ENCODE measurements at regions not wholly inside any gene's neighbourhood (a gene's known extent, or its start where the extent isn't known, plus 50 kb on each side); places are given as distances from the start of the nearest gene placed in this dataset.

- Histone ChIP-seq H3K79me1 (ENCODE audit: low read length) (no peaks in the 10 kb centered on the region), H3K4ac (ENCODE audit: low read depth, low read length) (no peak overlapping the region), H3K27me3 (ENCODE audit: insufficient read depth, low read length, poor library complexity) (no peaks in the 10 kb centered on the region), H4K5ac (ENCODE audit: low read length) (no peak overlapping the region), H3K27ac (ENCODE audit: low read depth, low read length) (no peak overlapping the region), H3K4me1 (ENCODE audit: control insufficient read depth, low read depth, low read length) (no peaks in the 10 kb centered on the region), H3K4me2 (ENCODE audit: low read length) (no peak overlapping the region), H3K56ac (ENCODE audit: low read length) (no peak overlapping the region), H2BK120ac (ENCODE audit: low read depth, low read length) (no peak overlapping the region), H3K18ac (ENCODE audit: low read length) (no peak overlapping the region), H3K79me2 (ENCODE audit: control insufficient read depth, insufficient read depth, low read length) (no peaks in the 10 kb centered on the region), H4K8ac (ENCODE audit: low read depth, low read length) (no peak overlapping the region), H2BK15ac (replicated peaks; ENCODE audit: low read depth) (no peak overlapping the region), H3K9ac (ENCODE audit: low read length) (no peak overlapping the region), H2AK5ac (ENCODE audit: low read length) (no peak overlapping the region), H3K4me3 (ENCODE audit: low read length) (no peak overlapping the region), H3K23ac (ENCODE audit: low read length) (no peak overlapping the region), H3K36me3 (ENCODE audit: control insufficient read depth, insufficient read depth, low read length) (no peaks in the 10 kb centered on the region), H2BK5ac (ENCODE audit: low read length) (no peak overlapping the region)
- WGBS (ENCODE audit: extremely low coverage, insufficient coverage, low lambda C conversion rate) = no CpG with 5 or more reads among the region's 6 CpGs
- DNase-seq = no peak
Observed at GRCh38 chr10:33126742-33127141, 168.7 kb upstream of the ITGB1 start.

- Histone ChIP-seq H3K23ac (ENCODE audit: low read length) (no peak overlapping the region), H2BK15ac (replicated peaks; ENCODE audit: low read depth) (no peak overlapping the region), H3K27me3 (ENCODE audit: insufficient read depth, low read length, poor library complexity) (no peaks in the 10 kb centered on the region), H3K56ac (ENCODE audit: low read length) (peak overlapping the region; percentile 11), H2BK120ac (ENCODE audit: low read depth, low read length) (no peak overlapping the region), H3K4me1 (ENCODE audit: control insufficient read depth, low read depth, low read length) (no peaks in the 10 kb centered on the region), H3K36me3 (ENCODE audit: control insufficient read depth, insufficient read depth, low read length) (no peaks in the 10 kb centered on the region), H3K4me2 (ENCODE audit: low read length) (no peak overlapping the region), H2AK5ac (ENCODE audit: low read length) (no peak overlapping the region), H3K27ac (ENCODE audit: low read depth, low read length) (no peak overlapping the region), H3K79me1 (ENCODE audit: low read length) (no peaks in the 10 kb centered on the region), H3K18ac (ENCODE audit: low read length) (no peak overlapping the region), H3K4me3 (ENCODE audit: low read length) (no peak overlapping the region), H3K9ac (ENCODE audit: low read length) (no peak overlapping the region), H4K8ac (ENCODE audit: low read depth, low read length) (no peak overlapping the region), H3K4ac (ENCODE audit: low read depth, low read length) (no peak overlapping the region), H2BK5ac (ENCODE audit: low read length) (no peak overlapping the region), H3K79me2 (ENCODE audit: control insufficient read depth, insufficient read depth, low read length) (no peaks in the 10 kb centered on the region), H4K5ac (ENCODE audit: low read length) (no peak overlapping the region)
- no CpG with 5 or more reads among the region's 15 CpGs for WGBS (ENCODE audit: extremely low coverage, insufficient coverage, low lambda C conversion rate)
- DNase-seq = peak; percentile 54
Observed at GRCh38 chr10:33125522-33126517, 167.8 kb upstream of the ITGB1 start.

GRCh38 chr10:33125111-33125510 is 167.1 kb upstream of the ITGB1 start:
- no CpG with 5 or more reads among the region's 5 CpGs for WGBS (ENCODE audit: extremely low coverage, insufficient coverage, low lambda C conversion rate)
- H2BK5ac ChIP-seq (ENCODE audit: low read length) = no peak overlapping the region
- H3K79me1 ChIP-seq (ENCODE audit: low read length) = no peaks in the 10 kb centered on the region
- H3K79me2 ChIP-seq (ENCODE audit: control insufficient read depth, insufficient read depth, low read length) = no peaks in the 10 kb centered on the region
- no peak overlapping the region for H3K56ac ChIP-seq (ENCODE audit: low read length)
- H3K27ac ChIP-seq (ENCODE audit: low read depth, low read length) = no peak overlapping the region
- H3K4me3 ChIP-seq (ENCODE audit: low read length) = no peak overlapping the region
- H2AK5ac ChIP-seq (ENCODE audit: low read length) = no peak overlapping the region
- no peak overlapping the region for H2BK15ac ChIP-seq (replicated peaks; ENCODE audit: low read depth)
- H3K18ac ChIP-seq (ENCODE audit: low read length) = no peak overlapping the region
- no peak for DNase-seq
- H3K9ac ChIP-seq (ENCODE audit: low read length) = no peak overlapping the region
- no peak overlapping the region for H2BK120ac ChIP-seq (ENCODE audit: low read depth, low read length)
- no peaks in the 10 kb centered on the region for H3K36me3 ChIP-seq (ENCODE audit: control insufficient read depth, insufficient read depth, low read length)
- no peak overlapping the region for H3K23ac ChIP-seq (ENCODE audit: low read length)
- H3K4ac ChIP-seq (ENCODE audit: low read depth, low read length) = no peak overlapping the region
- H4K8ac ChIP-seq (ENCODE audit: low read depth, low read length) = no peak overlapping the region
- H4K5ac ChIP-seq (ENCODE audit: low read length) = no peak overlapping the region
- H3K4me2 ChIP-seq (ENCODE audit: low read length) = no peak overlapping the region
- no peaks in the 10 kb centered on the region for H3K4me1 ChIP-seq (ENCODE audit: control insufficient read depth, low read depth, low read length)
- no peaks in the 10 kb centered on the region for H3K27me3 ChIP-seq (ENCODE audit: insufficient read depth, low read length, poor library complexity)

GRCh38 chr10:33123680-33124079 is 165.7 kb upstream of the ITGB1 start:
- no peak overlapping the region for H3K27ac ChIP-seq (ENCODE audit: low read depth, low read length)
- H3K36me3 ChIP-seq (ENCODE audit: control insufficient read depth, insufficient read depth, low read length) = no peaks in the 10 kb centered on the region
- no peak for DNase-seq
- H3K9ac ChIP-seq (ENCODE audit: low read length) = no peak overlapping the region
- H2AK5ac ChIP-seq (ENCODE audit: low read length) = no peak overlapping the region
- no peaks in the 10 kb centered on the region for H3K4me1 ChIP-seq (ENCODE audit: control insufficient read depth, low read depth, low read length)
- no peak overlapping the region for H3K4me2 ChIP-seq (ENCODE audit: low read length)
- H3K79me2 ChIP-seq (ENCODE audit: control insufficient read depth, insufficient read depth, low read length) = no peaks in the 10 kb centered on the region
- no peak overlapping the region for H2BK15ac ChIP-seq (replicated peaks; ENCODE audit: low read depth)
- WGBS (ENCODE audit: extremely low coverage, insufficient coverage, low lambda C conversion rate) = no CpG with 5 or more reads among the region's 2 CpGs
- H3K79me1 ChIP-seq (ENCODE audit: low read length) = no peaks in the 10 kb centered on the region
- no peaks in the 10 kb centered on the region for H3K27me3 ChIP-seq (ENCODE audit: insufficient read depth, low read length, poor library complexity)
- no peak overlapping the region for H3K18ac ChIP-seq (ENCODE audit: low read length)
- no peak overlapping the region for H3K4ac ChIP-seq (ENCODE audit: low read depth, low read length)
- no peak overlapping the region for H3K23ac ChIP-seq (ENCODE audit: low read length)
- no peak overlapping the region for H4K5ac ChIP-seq (ENCODE audit: low read length)
- no peak overlapping the region for H3K56ac ChIP-seq (ENCODE audit: low read length)
- no peak overlapping the region for H2BK120ac ChIP-seq (ENCODE audit: low read depth, low read length)
- no peak overlapping the region for H3K4me3 ChIP-seq (ENCODE audit: low read length)
- no peak overlapping the region for H4K8ac ChIP-seq (ENCODE audit: low read depth, low read length)
- H2BK5ac ChIP-seq (ENCODE audit: low read length) = no peak overlapping the region

- Histone ChIP-seq H2BK15ac (replicated peaks; ENCODE audit: low read depth) (no peak overlapping the region), H2BK5ac (ENCODE audit: low read length) (no peak overlapping the region), H3K79me2 (ENCODE audit: control insufficient read depth, insufficient read depth, low read length) (no peaks in the 10 kb centered on the region), H4K8ac (ENCODE audit: low read depth, low read length) (no peak overlapping the region), H3K79me1 (ENCODE audit: low read length) (no peaks in the 10 kb centered on the region), H3K56ac (ENCODE audit: low read length) (no peak overlapping the region), H3K4ac (ENCODE audit: low read depth, low read length) (no peak overlapping the region), H3K18ac (ENCODE audit: low read length) (no peak overlapping the region), H3K36me3 (ENCODE audit: control insufficient read depth, insufficient read depth, low read length) (no peaks in the 10 kb centered on the region), H2BK120ac (ENCODE audit: low read depth, low read length) (no peak overlapping the region), H4K5ac (ENCODE audit: low read length) (no peak overlapping the region), H3K9ac (ENCODE audit: low read length) (no peak overlapping the region), H3K27me3 (ENCODE audit: insufficient read depth, low read length, poor library complexity) (no peaks in the 10 kb centered on the region), H3K4me3 (ENCODE audit: low read length) (no peak overlapping the region), H3K4me1 (ENCODE audit: control insufficient read depth, low read depth, low read length) (no peaks in the 10 kb centered on the region), H3K27ac (ENCODE audit: low read depth, low read length) (no peak overlapping the region), H2AK5ac (ENCODE audit: low read length) (no peak overlapping the region), H3K4me2 (ENCODE audit: low read length) (no peak overlapping the region), H3K23ac (ENCODE audit: low read length) (no peak overlapping the region)
- DNase-seq = no peak
- WGBS (ENCODE audit: extremely low coverage, insufficient coverage, low lambda C conversion rate) = no CpG with 5 or more reads among the region's 12 CpGs
Observed at GRCh38 chr10:33122014-33122809, 164.2 kb upstream of the ITGB1 start.
